ENCODE measurements at regions not wholly inside any gene's neighbourhood (a gene's known extent, or its start where the extent isn't known, plus 50 kb on each side); places are given as distances from the start of the nearest gene placed in this dataset.

DNA sequence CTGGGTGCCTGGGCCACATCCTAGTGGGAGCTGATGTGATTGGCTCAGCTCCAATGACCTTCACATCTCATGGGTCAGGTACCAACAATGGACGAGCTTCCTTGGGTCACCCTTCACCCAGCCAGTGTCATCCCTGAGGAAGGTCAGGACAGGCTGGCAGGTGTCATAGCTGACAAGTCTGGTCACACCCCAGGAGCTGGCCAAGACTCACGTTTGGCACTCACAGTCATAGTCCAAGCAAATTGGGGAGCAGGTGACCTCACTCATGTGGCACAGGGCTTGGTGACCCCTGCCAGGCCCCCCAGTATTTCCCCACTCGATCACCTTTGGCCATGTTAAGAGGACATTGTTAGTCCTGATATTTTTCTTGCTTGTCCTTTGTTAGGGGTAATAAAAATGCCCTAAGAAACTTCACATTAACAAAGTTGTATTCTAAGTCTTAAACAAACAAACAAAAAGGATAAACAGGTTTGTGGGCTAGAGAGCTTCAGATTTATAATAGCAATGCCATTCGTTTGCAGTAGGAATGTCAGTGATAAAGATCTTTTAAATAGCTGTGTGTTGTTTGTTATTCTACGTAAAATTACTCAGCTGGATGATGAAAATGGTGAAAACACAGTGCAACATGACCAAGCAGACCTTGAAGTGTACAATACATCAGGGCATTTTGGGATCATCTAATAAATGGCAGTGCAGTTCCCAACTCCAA is 79.5 kb upstream of the POMGNT2 start:
- TF ChIP-seq, protein P1, sequence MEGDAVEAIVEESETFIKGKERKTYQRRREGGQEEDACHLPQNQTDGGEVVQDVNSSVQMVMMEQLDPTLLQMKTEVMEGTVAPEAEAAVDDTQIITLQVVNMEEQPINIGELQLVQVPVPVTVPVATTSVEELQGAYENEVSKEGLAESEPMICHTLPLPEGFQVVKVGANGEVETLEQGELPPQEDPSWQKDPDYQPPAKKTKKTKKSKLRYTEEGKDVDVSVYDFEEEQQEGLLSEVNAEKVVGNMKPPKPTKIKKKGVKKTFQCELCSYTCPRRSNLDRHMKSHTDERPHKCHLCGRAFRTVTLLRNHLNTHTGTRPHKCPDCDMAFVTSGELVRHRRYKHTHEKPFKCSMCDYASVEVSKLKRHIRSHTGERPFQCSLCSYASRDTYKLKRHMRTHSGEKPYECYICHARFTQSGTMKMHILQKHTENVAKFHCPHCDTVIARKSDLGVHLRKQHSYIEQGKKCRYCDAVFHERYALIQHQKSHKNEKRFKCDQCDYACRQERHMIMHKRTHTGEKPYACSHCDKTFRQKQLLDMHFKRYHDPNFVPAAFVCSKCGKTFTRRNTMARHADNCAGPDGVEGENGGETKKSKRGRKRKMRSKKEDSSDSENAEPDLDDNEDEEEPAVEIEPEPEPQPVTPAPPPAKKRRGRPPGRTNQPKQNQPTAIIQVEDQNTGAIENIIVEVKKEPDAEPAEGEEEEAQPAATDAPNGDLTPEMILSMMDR (IDR thresholded peaks at IDR 0.05; ENCODE audit: low read length, missing control alignments): no peak
- no peak overlapping the region for H3K4me3 ChIP-seq (replicated peaks; ENCODE audit: low read depth, low read length)
- DNase-seq (ENCODE audit: low read depth): peak; percentile 50

DNA sequence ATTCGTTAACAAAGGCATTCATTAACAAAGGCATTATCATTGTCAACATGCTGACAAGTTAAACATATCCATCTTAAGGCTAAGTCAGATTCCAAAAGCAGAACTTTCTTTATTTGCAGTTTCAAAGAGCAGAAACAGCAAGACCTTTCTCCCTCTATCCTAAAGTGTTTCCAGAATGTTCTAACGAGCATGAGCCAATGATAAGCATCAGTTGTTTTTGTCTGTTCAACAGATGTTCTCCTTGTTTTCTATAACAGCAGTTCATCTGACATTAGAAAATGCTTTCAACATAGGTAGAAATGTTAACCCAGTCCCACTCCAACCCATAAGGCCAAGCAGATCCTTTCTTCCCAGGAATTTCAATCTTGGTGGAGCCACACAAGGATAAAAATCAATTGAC is 77.6 kb upstream of the POMGNT2 start:
- TF ChIP-seq, protein P1 (IDR thresholded peaks at IDR 0.05; ENCODE audit: low read length, missing control alignments): no peak
- no peak overlapping the region for H3K4me3 ChIP-seq (replicated peaks; ENCODE audit: low read depth, low read length)
- DNase-seq (ENCODE audit: low read depth): no peak

DNA sequence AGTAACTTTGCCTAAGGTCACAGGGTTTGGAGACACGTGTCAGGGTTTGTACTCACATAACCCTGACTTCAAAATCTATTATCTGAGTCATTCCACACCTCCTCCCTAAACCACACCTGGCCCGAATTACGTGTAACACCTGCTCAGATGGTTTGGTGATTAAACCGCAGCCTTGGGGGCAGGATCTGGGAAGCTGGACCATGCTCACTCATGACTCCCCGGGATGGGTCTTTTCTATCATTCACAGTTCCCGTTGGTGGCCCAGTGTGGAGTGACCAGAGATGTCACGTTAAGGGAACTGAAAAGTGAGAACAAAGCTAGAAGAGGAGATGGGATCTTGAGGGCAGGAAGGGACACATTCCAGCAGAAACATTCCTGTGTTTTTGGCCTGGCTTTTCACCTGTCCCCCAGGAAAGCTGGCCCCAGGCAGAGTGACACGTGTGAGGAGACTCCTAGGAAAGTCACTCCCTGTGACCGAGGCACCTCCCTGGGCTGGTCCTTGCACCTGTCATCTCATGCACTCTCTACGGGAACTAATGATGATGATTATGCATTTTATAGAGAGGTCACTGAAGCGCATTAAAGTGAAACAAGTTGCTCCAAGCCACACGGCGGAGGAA is 75.4 kb upstream of the POMGNT2 start:
- TF ChIP-seq, protein P1 (IDR thresholded peaks at IDR 0.05; ENCODE audit: low read length, missing control alignments): no peak
- no peak for DNase-seq (ENCODE audit: low read depth)
- no peak overlapping the region for H3K4me3 ChIP-seq (replicated peaks; ENCODE audit: low read depth, low read length)

DNA sequence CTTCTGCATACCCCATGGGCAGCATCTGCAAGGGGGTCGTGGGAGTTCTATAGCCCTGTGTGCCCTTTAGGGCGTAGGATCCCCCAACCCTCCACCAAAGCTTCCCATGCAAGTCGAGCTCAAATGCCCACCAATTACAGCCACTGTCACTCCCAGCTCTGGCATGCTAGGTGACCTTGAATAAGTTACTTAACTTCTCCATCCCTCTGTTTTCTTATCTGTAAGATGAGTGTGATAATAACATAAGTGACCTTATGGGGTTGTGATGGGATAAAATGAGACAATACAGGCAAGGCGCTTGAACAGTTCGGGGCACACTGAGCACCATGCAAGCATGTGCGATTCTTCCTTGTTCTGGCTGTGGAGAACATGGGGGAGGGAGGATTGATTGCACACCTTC is 74.8 kb upstream of the POMGNT2 start:
- no peak for DNase-seq (ENCODE audit: low read depth)
- no peak overlapping the region for H3K4me3 ChIP-seq (replicated peaks; ENCODE audit: low read depth, low read length)
- TF ChIP-seq, protein P1 (IDR thresholded peaks at IDR 0.05; ENCODE audit: low read length, missing control alignments): no peak

DNA sequence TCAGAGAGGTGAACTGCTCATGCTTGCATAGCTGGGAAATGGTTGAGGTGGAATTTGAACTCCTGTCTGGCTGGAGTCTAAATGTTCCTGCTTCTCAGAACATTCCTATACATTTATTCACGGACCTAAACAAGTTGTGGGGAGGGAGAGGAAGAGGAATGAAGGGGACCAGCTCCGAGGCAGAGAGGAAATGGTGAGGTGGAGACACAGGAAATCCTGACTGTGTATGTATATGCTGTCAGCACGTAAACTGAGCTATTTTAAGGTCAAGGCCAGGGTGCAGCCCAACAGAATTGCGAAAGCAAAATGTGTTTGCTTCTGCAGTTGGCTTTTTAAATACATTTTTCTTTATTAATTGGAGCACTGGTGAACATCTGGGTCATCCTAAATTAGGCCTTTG is 74.1 kb upstream of the POMGNT2 start:
- H3K4me3 ChIP-seq (replicated peaks; ENCODE audit: low read depth, low read length): no peak overlapping the region
- TF ChIP-seq, protein P1 (IDR thresholded peaks at IDR 0.05; ENCODE audit: low read length, missing control alignments): no peak
- DNase-seq (ENCODE audit: low read depth): peak; percentile 94

DNA sequence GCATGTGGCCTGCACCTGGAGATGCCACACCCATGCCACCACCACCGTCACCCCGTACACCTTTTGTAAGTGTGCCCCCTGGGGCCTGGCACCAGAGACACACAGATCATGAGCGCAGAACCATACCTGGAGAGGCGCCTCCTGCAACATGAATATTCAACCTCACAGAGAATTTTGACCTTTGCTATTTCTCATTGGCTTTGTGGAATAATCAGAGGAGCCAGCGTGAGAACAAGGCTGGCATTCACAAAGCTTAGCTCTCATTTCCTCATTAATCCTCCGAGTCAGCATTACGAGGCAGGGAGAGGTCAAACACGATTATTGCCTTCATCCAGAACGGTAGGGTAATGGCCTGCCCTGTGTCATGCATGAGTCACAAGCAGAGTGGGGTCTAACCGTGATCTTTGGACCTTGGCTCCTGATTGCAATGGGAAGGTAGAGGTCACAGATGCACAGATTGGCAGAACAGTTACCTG is 73.0 kb upstream of the POMGNT2 start:
- H3K4me3 ChIP-seq (replicated peaks; ENCODE audit: low read depth, low read length): no peak overlapping the region
- TF ChIP-seq, protein P1 (IDR thresholded peaks at IDR 0.05; ENCODE audit: low read length, missing control alignments): no peak
- DNase-seq (ENCODE audit: low read depth): peak; percentile 33

Data from fibroblast of pulmonary artery (primary cell).